ENCODE measurements at regions not wholly inside any gene's neighbourhood (a gene's known extent, or its start where the extent isn't known, plus 50 kb on each side); places are given as distances from the start of the nearest gene placed in this dataset.
"Not testable (repeated sequence)": the region's sequence is repeated elsewhere in the genome, so short reads cannot be mapped to it uniquely, and the experiment has no call there.

DNA sequence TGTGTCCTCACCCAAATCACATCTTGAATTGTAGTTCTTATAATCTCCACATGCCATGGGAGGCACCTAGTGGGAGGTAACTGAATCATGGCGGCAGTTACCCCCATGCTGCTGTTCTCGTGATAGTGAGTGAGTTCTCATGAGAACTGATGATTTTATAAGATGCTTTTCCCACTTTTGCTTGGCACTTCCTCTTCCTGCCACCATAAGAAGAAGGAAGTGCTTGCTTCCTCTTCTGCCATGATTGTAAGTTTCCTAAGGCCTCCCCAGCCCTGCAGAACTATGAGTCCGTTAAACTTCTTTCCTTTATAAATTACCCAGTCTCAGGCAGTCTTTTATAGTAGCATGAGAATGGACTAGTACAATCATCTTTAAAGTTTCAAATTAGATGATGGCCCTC lies 902.4 kb upstream of the PIK3C3 start:
- Histone ChIP-seq H3K14ac (ENCODE audit: insufficient read length) (no peak overlapping the region), H3K27me3 (replicated peaks in 1 of 4; ENCODE audit: control insufficient read depth in 3 of 4, extremely low read depth in 1 of 4, insufficient read depth in 3 of 4, low read length in 3 of 4) (no peaks in the 10 kb centered on the region), H2AK5ac (ENCODE audit: low read depth, low read length) (no peak overlapping the region), H3K23ac (ENCODE audit: insufficient read length) (no peak overlapping the region), H4K5ac (ENCODE audit: insufficient read length, low read depth, low read length) (no peak overlapping the region), H2BK15ac (ENCODE audit: low read length) (no peak overlapping the region), H2AFZ (ENCODE audit: low read length) (no peak overlapping the region), H3K79me1 (ENCODE audit: low read depth, low read length) (no peaks in the 10 kb centered on the region), H4K91ac (replicated peaks; ENCODE audit: insufficient read length, low read length) (no peak overlapping the region), H3K23me2 (ENCODE audit: low read depth, low read length) (no peaks in the 10 kb centered on the region), H3K27ac (ENCODE audit: low read depth, low read length) (no peak overlapping the region), H2BK12ac (ENCODE audit: low read depth, low read length) (no peak overlapping the region), H3K4me1 (replicated peaks in 1 of 4; ENCODE audit: control insufficient read depth in 3 of 4, insufficient read depth in 4 of 4, low read length in 3 of 4) (no peaks in the 10 kb centered on the region), H3K79me2 (ENCODE audit: control insufficient read depth in 1 of 2, insufficient read depth in 2 of 2, low read length in 2 of 2) (no peaks in the 10 kb centered on the region), H3K4me2 (ENCODE audit: insufficient read depth in 1 of 2, low read depth in 2 of 2, low read length in 2 of 2) (no peak overlapping the region), H3K9ac (replicated peaks in 1 of 4; ENCODE audit: extremely low read depth in 1 of 4, low read depth in 3 of 4, low read length in 3 of 4) (no peak overlapping the region), H3K4ac (replicated peaks; ENCODE audit: insufficient read length, low read depth, low read length) (no peak overlapping the region), H3K18ac (ENCODE audit: extremely low read depth, low read length) (no peak overlapping the region), H4K8ac (ENCODE audit: extremely low read depth, insufficient read depth, low read length) (no peak overlapping the region), H2BK5ac (ENCODE audit: low read depth, low read length) (no peak overlapping the region), H4K20me1 (replicated peaks in 1 of 2; ENCODE audit: control insufficient read depth in 1 of 2, insufficient read depth in 2 of 2, low read length in 2 of 2) (no peaks in the 10 kb centered on the region), H3K56ac (replicated peaks; ENCODE audit: insufficient read length, low read depth, low read length) (no peak overlapping the region), H3K4me3 (ENCODE audit: extremely low read depth in 1 of 4, insufficient read depth in 2 of 4, low read depth in 3 of 4, low read length in 4 of 4) (no peak overlapping the region), H3K36me3 (ENCODE audit: control insufficient read depth in 2 of 4, insufficient read depth in 4 of 4, low read length in 3 of 4) (no peaks in the 10 kb centered on the region), H2BK120ac (replicated peaks; ENCODE audit: low read depth, low read length) (no peak overlapping the region), H3K9me3 (ENCODE audit: insufficient read depth in 2 of 2, low read depth in 1 of 2, low read length in 1 of 2) (no peaks in the 10 kb centered on the region), H2BK20ac (ENCODE audit: low read length) (no peak overlapping the region)
- CTCF ChIA-PET (ENCODE audit: partially characterized antibody) = no interaction called here
- no peak for DNase-seq (ENCODE audit: low read depth in 1 of 2, low spot score in 2 of 2)
- no peak for TF ChIP-seq HDAC2 (IDR thresholded peaks at IDR 0.05; ENCODE audit: borderline replicate concordance in 1 of 2, low read depth in 2 of 2, low read length in 2 of 2)
- 86% methylated on average over 3 of the region's 3 CpGs; no CpG with 5 or more reads in 1 of the 2 experiments for WGBS, 2 experiments (ENCODE audit: extremely low coverage in 1 of 2, insufficient coverage in 1 of 2, insufficient read length in 1 of 2, insufficient replicate concordance in 2 of 2, low coverage in 1 of 2, low lambda C conversion rate in 2 of 2, missing lambda C conversion rate in 1 of 2)
- POLR2A ChIA-PET (ENCODE audit: partially characterized antibody) = no interaction called here
- no peak for FAIRE-seq

DNA sequence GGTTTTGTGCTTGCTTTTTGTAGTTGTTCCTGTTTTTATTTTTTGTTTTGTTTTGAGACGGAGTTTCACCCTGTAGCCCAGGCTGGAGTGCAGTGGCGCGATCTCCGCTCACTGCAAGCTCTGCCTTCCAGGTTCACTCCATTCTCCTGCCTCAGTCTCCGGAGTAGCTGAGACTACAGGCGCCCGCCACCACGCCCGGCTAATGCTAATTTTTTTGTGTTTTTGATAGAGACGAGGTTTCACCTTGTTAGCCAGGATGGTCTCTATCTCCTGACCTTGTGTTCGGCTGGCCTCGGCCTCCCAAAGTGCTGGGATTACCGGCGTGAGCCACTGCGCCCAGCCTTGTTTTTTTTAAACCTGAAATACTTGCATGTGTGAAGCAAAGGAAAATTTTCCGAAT lies 908.8 kb upstream of the PIK3C3 start:
- FAIRE-seq; CTCF ChIA-PET (ENCODE audit: partially characterized antibody); H2BK12ac ChIP-seq (ENCODE audit: low read depth, low read length); H2BK5ac ChIP-seq (ENCODE audit: low read depth, low read length); H3K23me2 ChIP-seq (ENCODE audit: low read depth, low read length); H2BK15ac ChIP-seq (ENCODE audit: low read length); H3K27me3 ChIP-seq (replicated peaks in 1 of 4; ENCODE audit: control insufficient read depth in 3 of 4, extremely low read depth in 1 of 4, insufficient read depth in 3 of 4, low read length in 3 of 4); H4K91ac ChIP-seq (replicated peaks; ENCODE audit: insufficient read length, low read length); H3K14ac ChIP-seq (ENCODE audit: insufficient read length); H3K36me3 ChIP-seq (ENCODE audit: control insufficient read depth in 2 of 4, insufficient read depth in 4 of 4, low read length in 3 of 4); DNase-seq (ENCODE audit: low read depth in 1 of 2, low spot score in 2 of 2); H3K56ac ChIP-seq (replicated peaks; ENCODE audit: insufficient read length, low read depth, low read length); H4K8ac ChIP-seq (ENCODE audit: extremely low read depth, insufficient read depth, low read length); H2AK5ac ChIP-seq (ENCODE audit: low read depth, low read length); H3K4me3 ChIP-seq (ENCODE audit: extremely low read depth in 1 of 4, insufficient read depth in 2 of 4, low read depth in 3 of 4, low read length in 4 of 4); H3K79me2 ChIP-seq (ENCODE audit: control insufficient read depth in 1 of 2, insufficient read depth in 2 of 2, low read length in 2 of 2); H3K9me3 ChIP-seq (ENCODE audit: insufficient read depth in 2 of 2, low read depth in 1 of 2, low read length in 1 of 2); H2BK20ac ChIP-seq (ENCODE audit: low read length); H3K4ac ChIP-seq (replicated peaks; ENCODE audit: insufficient read length, low read depth, low read length); POLR2A ChIA-PET (ENCODE audit: partially characterized antibody); H3K18ac ChIP-seq (ENCODE audit: extremely low read depth, low read length); H3K27ac ChIP-seq (ENCODE audit: low read depth, low read length); H2AFZ ChIP-seq (ENCODE audit: low read length); H2BK120ac ChIP-seq (replicated peaks; ENCODE audit: low read depth, low read length); H3K4me2 ChIP-seq (ENCODE audit: insufficient read depth in 1 of 2, low read depth in 2 of 2, low read length in 2 of 2); H3K23ac ChIP-seq (ENCODE audit: insufficient read length); H4K20me1 ChIP-seq (replicated peaks in 1 of 2; ENCODE audit: control insufficient read depth in 1 of 2, insufficient read depth in 2 of 2, low read length in 2 of 2); H3K79me1 ChIP-seq (ENCODE audit: low read depth, low read length); H3K9ac ChIP-seq (replicated peaks in 1 of 4; ENCODE audit: extremely low read depth in 1 of 4, low read depth in 3 of 4, low read length in 3 of 4); H4K5ac ChIP-seq (ENCODE audit: insufficient read length, low read depth, low read length); H3K4me1 ChIP-seq (replicated peaks in 1 of 4; ENCODE audit: control insufficient read depth in 3 of 4, insufficient read depth in 4 of 4, low read length in 3 of 4): not testable (repeated sequence)
- WGBS, 2 experiments (ENCODE audit: extremely low coverage in 1 of 2, insufficient coverage in 1 of 2, insufficient read length in 1 of 2, insufficient replicate concordance in 2 of 2, low coverage in 1 of 2, low lambda C conversion rate in 2 of 2, missing lambda C conversion rate in 1 of 2) = 96% methylated on average over 16 of the region's 16 CpGs; no CpG with 5 or more reads in 1 of the 2 experiments

All from H1 (cell line).